Stimulated activated naive CD4-positive, alpha-beta T cell treated with Interleukin-2 at 50 U/mL for 16 hours (primary cell): ENCODE measurements at regions not wholly inside any gene's neighbourhood (a gene's known extent, or its start where the extent isn't known, plus 50 kb on each side); places are given as distances from the start of the nearest gene placed in this dataset.

ENCODE experiments used
- DNase-seq: peaks from one replicate; lab custom pipeline; 2025; lab: John Stamatoyannopoulos, UW

DNA sequence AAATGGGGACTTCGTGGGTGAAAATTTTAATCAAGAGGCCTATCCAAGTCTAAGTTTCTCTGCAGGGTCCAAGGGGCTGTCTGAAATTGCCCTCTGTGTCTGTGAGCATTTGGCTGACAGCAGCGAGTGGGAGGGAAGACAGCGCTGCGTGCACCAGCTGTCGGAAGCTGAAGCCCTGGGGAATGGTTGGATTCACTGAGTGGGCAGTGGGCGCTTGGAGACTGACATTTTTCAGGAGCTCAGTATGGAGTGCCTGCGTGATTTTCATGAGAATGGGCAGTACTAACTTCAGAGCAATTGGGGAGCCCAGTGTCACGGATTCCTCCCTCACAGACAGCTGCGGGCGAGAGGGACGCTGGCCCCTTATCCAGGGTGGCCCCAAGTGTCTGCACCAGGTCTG, 388.8 kb upstream of the B3GAT1 start:
- DNase-seq, result no peak

DNA sequence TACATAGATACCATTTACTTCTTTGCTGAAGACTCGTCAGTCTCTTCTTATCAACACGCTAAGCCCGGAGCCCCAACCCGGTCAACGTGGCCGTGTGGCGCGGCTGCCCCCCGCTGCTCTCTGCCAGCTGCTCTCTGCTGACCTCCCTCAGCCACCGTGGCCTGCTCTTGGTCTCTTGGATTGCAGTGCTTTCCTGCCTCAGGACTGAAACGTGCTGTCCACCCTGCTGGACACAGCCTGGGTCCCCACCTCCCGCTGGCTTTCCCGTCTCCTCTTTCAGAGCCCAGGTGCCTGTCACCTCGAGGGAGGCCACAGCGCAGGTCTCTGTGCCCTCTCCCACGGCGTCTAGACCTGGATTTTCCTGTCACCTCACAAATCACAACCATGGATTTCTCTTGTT, 388.1 kb upstream of the B3GAT1 start:
- DNase-seq, result no peak

- DNase-seq, result no peak
Observed at GRCh38 chr11:134799386-134799785, 387.3 kb upstream of the B3GAT1 start.

- DNase-seq, result no peak
Observed at GRCh38 chr11:134797411-134798089, 385.5 kb upstream of the B3GAT1 start.

DNA sequence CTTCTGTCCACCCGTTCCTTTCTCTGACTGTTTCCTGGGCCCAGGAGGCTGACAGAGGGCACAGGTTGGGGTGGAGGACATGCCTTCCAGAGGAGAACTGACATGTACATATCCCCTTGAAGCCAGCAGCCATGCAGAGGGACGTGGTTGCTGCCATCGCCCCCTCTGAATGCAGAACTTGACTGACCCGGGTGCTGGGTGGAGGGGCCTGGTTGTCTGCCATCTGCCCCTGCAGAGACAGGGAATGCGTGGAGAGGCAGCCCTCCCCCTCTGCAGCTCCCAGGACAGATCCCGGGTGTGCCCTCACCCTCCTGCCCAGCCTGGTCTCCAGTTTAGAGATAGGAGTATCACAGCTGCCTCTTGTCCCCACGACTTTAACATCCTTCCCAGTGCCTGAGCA, 383.0 kb upstream of the B3GAT1 start:
- no peak for DNase-seq

DNA sequence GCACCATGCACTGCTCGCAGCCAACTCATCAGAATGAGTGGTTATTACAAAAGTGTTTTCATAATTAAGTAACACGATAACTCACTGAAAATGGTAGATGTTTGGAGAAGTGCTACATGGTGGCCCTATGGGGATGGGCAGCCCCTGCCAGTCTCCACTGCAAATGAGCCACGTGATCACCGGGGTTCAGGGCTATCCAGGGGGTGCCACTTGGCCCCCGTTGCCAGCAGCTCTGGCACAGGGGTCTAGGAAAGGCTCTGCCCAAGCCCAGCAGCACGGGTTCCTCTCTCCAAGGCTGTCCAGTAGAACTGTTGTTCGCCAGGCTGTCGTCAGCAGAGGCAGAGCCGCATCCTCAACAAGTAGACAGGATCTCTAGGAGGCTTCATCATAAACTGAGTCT, 382.1 kb upstream of the B3GAT1 start:
- no peak for DNase-seq

- no peak for DNase-seq
Observed at GRCh38 chr11:134792677-134793076, 380.6 kb upstream of the B3GAT1 start.

- DNase-seq, result no peak
Observed at GRCh38 chr11:134792044-134792443, 380.0 kb upstream of the B3GAT1 start.

- DNase-seq, result no peak
Observed at GRCh38 chr11:134791102-134791501, 379.1 kb upstream of the B3GAT1 start.

DNA sequence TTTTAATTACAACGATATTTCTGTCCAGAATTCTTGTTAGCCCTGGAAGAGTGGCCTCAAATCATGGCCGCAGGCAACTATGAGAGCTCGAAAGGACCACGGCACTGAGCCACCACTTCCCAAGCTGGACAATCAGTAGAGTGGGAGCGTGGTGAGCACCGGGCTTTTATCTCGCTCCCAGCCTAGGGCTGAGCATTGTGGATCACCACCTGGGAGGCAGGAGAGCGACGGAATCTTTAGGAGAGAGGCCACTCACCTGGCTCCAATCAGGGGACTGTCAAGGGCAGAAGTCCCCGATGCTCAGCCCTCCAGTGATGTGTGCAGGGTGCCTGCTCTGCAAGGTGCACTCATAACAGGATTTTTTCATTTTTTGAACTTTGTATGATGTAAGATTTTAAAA, 377.1 kb upstream of the B3GAT1 start:
- DNase-seq, result no peak

DNA sequence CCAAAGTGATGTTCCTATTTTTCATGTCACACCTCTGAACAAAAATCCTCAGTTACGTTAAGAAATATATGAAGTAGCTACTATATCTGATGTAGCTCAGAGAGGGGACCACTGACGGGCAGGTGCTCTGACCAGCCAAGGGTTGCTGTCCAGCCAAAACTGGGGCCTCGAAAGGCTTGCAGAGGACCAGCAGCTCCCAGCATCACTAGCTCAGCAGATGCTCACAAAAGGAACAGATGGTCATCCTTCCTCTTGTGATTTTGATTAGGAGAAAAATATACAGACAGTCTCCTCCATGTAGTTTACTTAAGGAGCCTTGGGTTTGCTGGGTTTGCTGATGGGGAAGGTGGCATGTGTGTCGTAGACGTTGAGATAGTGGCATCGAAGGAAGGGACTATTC, 374.6 kb upstream of the B3GAT1 start:
- no peak for DNase-seq

DNA sequence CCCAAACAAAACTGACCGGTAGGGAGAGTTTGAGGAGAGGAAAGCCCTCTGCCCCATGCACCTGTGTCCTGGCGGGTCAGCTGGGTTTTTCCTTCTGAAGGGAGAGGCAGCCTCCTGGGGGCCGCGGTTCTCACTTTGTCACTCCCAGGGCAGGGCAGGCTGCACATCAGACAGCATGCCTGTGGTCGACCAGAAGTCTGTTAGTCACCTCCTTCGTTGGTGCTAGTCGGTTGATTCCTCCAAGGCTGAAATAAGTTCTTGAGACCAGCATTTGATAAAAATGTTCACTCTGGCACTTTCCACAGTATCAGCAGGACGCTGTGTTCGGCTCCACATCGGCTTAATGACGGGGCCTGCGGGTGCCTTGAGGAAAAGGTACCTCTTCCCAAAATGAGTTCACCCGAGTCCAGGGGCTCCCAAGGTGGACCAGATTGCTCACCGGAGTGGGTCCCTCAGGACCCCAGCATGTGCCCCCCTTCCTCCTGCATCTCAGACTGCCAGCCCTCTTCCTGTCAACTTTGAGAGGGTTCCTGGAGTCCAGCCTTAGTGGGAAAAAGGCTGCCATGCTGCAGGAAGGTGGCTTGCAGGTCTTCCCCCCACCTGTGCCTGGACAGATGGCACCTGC, 373.7 kb upstream of the B3GAT1 start:
- DNase-seq, result no peak

- no peak for DNase-seq
Observed at GRCh38 chr11:134785059-134785458, 373.0 kb upstream of the B3GAT1 start.

DNA sequence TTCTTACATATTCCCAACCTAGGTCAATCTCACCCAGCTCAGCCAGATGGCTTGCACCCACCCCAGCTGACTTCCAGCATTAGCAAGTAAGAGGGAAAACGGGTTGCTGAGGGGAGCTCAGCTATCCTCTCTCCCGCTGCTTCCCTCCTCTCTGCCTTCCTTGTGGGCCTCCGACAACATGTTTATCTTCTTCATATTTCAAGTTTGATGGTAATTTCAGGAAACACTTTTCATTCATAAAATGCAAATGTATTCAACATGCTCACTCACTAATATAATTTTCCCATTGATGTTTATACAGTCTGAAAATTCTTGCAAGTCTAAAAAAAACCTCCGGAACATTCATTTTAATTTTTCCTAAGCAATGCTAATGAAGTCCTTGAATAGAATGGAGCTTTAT, 372.5 kb upstream of the B3GAT1 start:
- DNase-seq, result no peak

- no peak for DNase-seq
Observed at GRCh38 chr11:134784046-134784445, 372.0 kb upstream of the B3GAT1 start.

DNA sequence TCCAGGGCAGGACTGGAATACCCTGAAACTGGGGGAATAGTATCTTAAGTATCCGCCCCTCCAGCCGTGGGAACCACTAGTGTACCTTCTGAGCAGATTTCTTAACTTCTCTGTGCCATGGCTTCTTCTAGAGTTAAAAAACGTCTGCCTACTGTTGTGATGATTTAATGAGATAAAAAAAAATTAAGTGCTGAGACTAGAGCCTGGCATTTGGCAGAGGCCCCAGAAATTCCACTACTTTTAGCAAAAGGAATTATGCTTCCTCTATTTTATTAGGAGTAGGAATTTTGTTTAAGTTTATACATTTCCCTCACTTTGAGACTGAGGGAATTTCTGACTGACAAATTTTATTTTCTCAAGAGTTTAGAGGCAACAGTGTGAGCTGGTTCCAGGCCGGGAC, 371.2 kb upstream of the B3GAT1 start:
- DNase-seq, result no peak

DNA sequence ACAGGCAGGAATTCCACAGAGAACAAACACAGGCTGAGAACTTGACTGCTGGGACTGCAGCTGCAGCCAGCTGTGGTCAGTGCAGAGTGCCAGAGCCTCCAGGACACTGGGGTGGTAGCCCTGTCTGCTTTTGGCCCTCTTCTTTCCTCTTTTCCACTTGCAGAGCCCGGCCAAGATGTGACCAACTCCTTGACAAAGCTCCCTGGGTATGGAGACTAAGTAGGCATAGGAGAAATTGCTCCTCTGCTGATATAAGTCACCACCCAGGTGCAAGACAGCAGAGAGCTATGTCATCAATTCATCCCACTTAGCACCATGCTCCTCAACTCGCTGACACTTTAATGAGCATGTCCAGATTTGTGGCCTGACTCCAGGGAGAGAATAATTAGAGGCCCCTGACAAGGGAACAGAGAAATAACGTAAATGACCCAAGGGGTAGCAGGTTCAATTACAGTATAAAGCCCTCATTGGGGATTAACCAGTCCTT, 369.4 kb upstream of the B3GAT1 start:
- DNase-seq, result no peak

DNA sequence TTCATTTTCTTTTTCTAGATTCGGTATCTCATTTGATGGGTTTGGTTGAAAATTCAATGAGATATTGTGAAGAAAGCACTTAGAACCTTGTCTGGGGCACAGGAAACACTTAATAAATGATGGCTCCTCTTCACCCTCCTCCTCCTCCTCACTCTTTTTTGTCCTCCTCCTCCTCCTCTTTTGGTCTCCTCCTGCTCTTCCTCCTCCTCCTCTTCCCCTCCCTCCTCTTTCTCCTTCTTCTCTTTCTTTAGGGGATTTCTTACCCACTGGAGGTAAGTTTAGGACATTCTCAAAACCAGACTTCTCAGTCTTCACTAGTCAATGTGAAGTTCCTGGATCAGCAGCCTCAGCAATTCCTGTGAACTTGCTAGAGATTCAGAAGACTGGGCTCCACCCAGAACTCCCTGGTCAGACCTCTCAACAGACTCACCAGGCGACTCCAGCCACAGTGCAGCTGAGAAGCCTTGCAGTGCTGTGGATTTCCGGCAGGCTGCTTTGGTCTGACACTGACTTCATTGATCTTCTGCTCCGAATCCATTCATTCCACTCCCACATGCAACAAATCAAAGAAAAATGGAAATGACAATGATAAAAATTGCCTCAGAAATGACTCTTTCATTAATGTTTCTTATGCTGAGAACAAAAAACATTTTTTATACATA, 368.6 kb upstream of the B3GAT1 start:
- no peak for DNase-seq

DNA sequence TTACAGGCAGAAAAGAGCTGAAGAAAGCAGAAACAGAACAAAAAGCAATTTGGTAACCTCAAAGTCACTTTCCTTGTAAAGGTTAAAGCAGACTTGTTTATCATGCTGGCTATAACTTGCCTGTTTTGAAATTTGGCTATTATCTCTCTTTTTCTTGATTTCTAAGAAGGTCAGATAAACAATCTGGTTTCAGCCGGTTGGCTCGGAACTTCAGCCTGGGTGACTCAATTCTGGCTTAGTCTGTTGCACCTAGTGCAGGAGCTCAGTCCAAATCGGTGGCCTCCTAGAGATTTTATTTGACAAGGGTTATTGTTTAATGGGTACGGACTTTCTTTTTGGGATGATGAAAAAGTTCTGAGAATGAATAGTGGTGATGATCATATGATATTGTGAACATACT, 367.1 kb upstream of the B3GAT1 start:
- DNase-seq, result no peak

GRCh38 chr11:134768463-134768862, 356.4 kb upstream of the B3GAT1 start:
- DNase-seq, result no peak

DNA sequence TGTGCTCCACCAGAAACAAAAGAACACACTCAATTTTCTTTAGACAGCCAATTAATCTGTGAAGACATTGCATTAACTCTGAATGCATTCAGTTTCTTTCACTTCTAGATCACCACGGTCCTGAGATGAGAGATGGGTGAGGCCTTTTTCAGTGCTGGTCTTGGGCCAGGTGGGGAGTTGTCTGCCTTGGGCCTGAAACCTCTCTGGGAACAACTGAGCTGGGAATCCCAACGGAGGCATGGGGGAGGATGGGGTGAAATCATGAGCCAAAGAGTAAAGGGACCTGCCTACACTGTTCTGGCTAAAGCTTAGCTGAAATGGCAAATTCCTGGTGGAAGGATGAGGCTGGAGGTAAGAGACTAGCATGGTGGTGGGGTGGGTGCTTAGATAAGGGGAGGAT, 353.5 kb upstream of the B3GAT1 start:
- no peak for DNase-seq

GRCh38 chr11:134764966-134765365, 352.9 kb upstream of the B3GAT1 start:
- DNase-seq, result no peak

- no peak for DNase-seq
Observed at GRCh38 chr11:134764367-134764766, 352.3 kb upstream of the B3GAT1 start.

DNA sequence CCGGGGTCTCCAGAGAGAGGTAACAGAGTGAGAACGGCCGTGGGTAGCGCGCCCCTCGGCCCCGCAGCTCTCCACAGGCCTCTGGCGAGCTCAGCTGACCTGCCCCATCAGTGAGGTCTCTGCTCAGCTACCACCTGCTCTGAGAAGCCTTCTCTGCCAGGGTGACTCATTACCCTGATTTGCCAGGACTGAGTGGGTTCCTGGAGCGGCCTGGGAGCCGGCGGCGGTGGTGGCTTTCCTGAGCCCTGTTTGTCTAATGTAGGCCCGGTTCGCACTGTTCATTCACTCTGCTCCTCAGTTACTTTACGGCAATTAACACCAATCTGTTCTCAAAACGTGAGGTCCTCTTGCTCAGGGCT, 351.0 kb upstream of the B3GAT1 start:
- no peak for DNase-seq
